GM12865 (cell line): ENCODE measurements at regions not wholly inside any gene's neighbourhood (a gene's known extent, or its start where the extent isn't known, plus 50 kb on each side); places are given as distances from the start of the nearest gene placed in this dataset.

Experiments used
- DNase-seq: peaks from one replicate; pipeline ENCODE4 v3.0.0; 2010; ENCODE audit warnings: low read depth
- H3K4me3 ChIP-seq: 2 replicates; pipeline ENCODE4 v1.5.1; 2011; ENCODE audit warnings: mild to moderate bottlenecking, low read depth, low read length, control low read depth
- TF ChIP-seq, protein P1 (sequence below): IDR thresholded peaks from 2 replicates; pipeline ENCODE4 v1.5.1; 2011; ENCODE audit warnings: low read length, control low read depth, low read depth, inconsistent platforms; ENCODE audit not compliant: insufficient read depth; ENCODE audit errors: missing control alignments

DNA sequence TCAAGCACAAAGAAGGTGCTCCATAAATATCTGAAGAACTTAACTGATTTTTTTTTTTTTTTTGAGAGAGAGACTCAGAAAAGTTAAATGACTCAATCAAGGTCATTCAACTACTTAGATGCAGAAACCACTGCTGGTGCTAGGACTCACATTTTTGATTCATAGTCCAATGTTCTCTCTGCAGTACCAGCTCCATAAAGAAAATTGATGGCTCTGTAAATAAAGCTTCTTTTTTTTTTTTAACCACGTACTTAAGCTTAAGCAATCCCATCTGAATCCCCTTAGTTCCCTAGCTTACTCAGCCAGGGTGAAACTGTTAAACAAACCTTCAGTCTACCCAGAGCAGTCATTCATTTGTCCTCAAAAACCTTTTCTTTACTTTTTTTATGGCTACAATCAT is 657.0 kb upstream of the WWC1 start:
- DNase-seq, result no peak
- TF ChIP-seq, protein P1, sequence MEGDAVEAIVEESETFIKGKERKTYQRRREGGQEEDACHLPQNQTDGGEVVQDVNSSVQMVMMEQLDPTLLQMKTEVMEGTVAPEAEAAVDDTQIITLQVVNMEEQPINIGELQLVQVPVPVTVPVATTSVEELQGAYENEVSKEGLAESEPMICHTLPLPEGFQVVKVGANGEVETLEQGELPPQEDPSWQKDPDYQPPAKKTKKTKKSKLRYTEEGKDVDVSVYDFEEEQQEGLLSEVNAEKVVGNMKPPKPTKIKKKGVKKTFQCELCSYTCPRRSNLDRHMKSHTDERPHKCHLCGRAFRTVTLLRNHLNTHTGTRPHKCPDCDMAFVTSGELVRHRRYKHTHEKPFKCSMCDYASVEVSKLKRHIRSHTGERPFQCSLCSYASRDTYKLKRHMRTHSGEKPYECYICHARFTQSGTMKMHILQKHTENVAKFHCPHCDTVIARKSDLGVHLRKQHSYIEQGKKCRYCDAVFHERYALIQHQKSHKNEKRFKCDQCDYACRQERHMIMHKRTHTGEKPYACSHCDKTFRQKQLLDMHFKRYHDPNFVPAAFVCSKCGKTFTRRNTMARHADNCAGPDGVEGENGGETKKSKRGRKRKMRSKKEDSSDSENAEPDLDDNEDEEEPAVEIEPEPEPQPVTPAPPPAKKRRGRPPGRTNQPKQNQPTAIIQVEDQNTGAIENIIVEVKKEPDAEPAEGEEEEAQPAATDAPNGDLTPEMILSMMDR, result no peak
- no peak overlapping the region for H3K4me3 ChIP-seq

- TF ChIP-seq, protein P1, result no peak
- DNase-seq, result no peak
- H3K4me3 ChIP-seq, result no peak overlapping the region
Measured at GRCh38 chr5:167638816-167639215, 652.6 kb upstream of the WWC1 start.

DNA sequence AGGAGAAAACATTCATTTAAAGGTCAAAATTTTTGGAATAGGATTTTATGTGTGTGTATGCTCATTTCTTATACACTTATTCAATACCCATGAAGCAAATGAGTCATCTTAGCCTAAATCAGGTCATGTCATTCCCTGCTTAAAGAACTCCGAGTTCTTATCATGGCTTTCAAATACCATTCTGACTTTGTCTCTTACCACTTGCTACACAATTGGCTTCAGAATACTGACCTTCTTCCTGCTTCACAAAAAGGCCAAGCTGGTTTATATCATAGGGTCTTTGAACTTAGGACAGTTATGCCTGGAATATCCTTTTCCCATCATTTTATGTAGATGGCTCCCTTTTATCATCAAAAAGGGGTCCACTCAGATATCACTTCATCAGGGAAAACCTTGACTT is 652.2 kb upstream of the WWC1 start:
- H3K4me3 ChIP-seq, result no peak overlapping the region
- TF ChIP-seq, protein P1, result no peak
- DNase-seq, result no peak

- H3K4me3 ChIP-seq, result no peak overlapping the region
- TF ChIP-seq, protein P1, result no peak
- no peak for DNase-seq
Measured at GRCh38 chr5:167639766-167640165, 651.7 kb upstream of the WWC1 start.

GRCh38 chr5:167642181-167642580 is 649.3 kb upstream of the WWC1 start:
- no peak for DNase-seq
- TF ChIP-seq, protein P1, result no peak
- H3K4me3 ChIP-seq, result no peak overlapping the region

DNA sequence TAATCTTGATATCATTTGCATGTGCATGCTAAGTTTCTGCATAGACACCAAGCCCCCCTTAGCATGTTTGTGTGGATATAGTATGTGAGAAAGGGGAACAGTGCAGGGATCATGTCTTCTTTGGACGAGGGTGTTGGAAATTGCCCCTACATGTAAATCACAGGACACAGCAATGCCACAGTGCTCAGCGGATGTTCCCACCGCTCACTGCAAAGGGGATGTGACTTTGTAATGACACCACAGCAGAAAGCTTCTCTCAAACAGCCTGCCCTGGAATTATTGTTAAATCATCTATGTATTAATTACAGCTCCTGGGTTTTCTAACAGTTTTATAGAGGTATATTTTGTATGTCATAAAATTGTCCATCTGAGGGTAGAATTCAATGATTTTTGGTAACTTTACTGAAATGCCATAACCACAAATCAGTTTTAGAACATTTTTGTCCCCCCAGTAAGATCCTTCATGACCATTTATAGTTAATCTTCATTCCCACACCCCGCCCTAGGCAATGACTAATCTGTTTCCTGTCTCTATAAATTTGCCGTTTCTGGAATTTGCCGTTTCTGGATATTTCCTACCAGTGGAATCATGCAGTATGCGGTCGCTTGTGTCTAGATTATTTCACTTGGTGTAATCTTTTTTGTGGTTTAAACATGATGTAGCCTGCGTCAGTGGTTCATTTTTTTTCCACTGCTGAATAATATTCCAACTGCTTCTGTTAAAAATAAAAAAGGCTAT is 648.5 kb upstream of the WWC1 start:
- no peak for DNase-seq
- no peak overlapping the region for H3K4me3 ChIP-seq
- TF ChIP-seq, protein P1, result no peak
